ENCODE measurements at regions not wholly inside any gene's neighbourhood (a gene's known extent, or its start where the extent isn't known, plus 50 kb on each side); places are given as distances from the start of the nearest gene placed in this dataset.

- H3K27ac Mint-ChIP-seq, result no peak overlapping the region
- DNase-seq (ENCODE audit: low spot score in 2 of 2, unreplicated experiment in 2 of 2), result no peak
- H3K4me1 Mint-ChIP-seq, result no peaks in the 10 kb centered on the region
- H3K4me3 Mint-ChIP-seq, result no peak overlapping the region
- H3K36me3 Mint-ChIP-seq, result no peaks in the 10 kb centered on the region
- TF ChIP-seq CTCF (IDR thresholded peaks at IDR 0.05; ENCODE audit: unreplicated experiment), result no peak
- H3K27me3 Mint-ChIP-seq (ENCODE audit: low read depth), result no peaks in the 10 kb centered on the region
- peaks cover 5% of the 10 kb centered on the region for H3K9me3 Mint-ChIP-seq
Observed at GRCh38 chr9:115980502-115980901, 173.1 kb upstream of the PAPPA start.

GRCh38 chr9:115980976-115981375, 172.6 kb upstream of the PAPPA start:
- H3K9me3 Mint-ChIP-seq, result peaks cover 4% of the 10 kb centered on the region
- no peaks in the 10 kb centered on the region for H3K36me3 Mint-ChIP-seq
- no peak for DNase-seq (ENCODE audit: low spot score in 2 of 2, unreplicated experiment in 2 of 2)
- no peak overlapping the region for H3K4me3 Mint-ChIP-seq
- TF ChIP-seq CTCF (IDR thresholded peaks at IDR 0.05; ENCODE audit: unreplicated experiment), result no peak
- H3K27ac Mint-ChIP-seq, result no peak overlapping the region
- H3K4me1 Mint-ChIP-seq, result no peaks in the 10 kb centered on the region
- no peaks in the 10 kb centered on the region for H3K27me3 Mint-ChIP-seq (ENCODE audit: low read depth)

GRCh38 chr9:115983366-115983765, 170.2 kb upstream of the PAPPA start:
- no peaks in the 10 kb centered on the region for H3K9me3 Mint-ChIP-seq
- H3K36me3 Mint-ChIP-seq, result no peaks in the 10 kb centered on the region
- no peaks in the 10 kb centered on the region for H3K27me3 Mint-ChIP-seq (ENCODE audit: low read depth)
- H3K27ac Mint-ChIP-seq, result no peak overlapping the region
- DNase-seq (ENCODE audit: low spot score in 2 of 2, unreplicated experiment in 2 of 2), result no peak
- no peaks in the 10 kb centered on the region for H3K4me1 Mint-ChIP-seq
- TF ChIP-seq CTCF (IDR thresholded peaks at IDR 0.05; ENCODE audit: unreplicated experiment), result no peak
- no peak overlapping the region for H3K4me3 Mint-ChIP-seq

- no peaks in the 10 kb centered on the region for H3K27me3 Mint-ChIP-seq (ENCODE audit: low read depth)
Observed at GRCh38 chr9:115985657-115986056, 167.9 kb upstream of the PAPPA start.

GRCh38 chr9:115986508-115986907, 167.1 kb upstream of the PAPPA start:
- Mint-ChIP-seq H3K4me3 (no peak overlapping the region), H3K9me3 (no peaks in the 10 kb centered on the region), H3K27me3 (ENCODE audit: low read depth) (no peaks in the 10 kb centered on the region), H3K4me1 (no peaks in the 10 kb centered on the region), H3K36me3 (no peaks in the 10 kb centered on the region), H3K27ac (no peak overlapping the region)
- no peak for DNase-seq (ENCODE audit: low spot score in 2 of 2, unreplicated experiment in 2 of 2)
- TF ChIP-seq CTCF (IDR thresholded peaks at IDR 0.05; ENCODE audit: unreplicated experiment), result no peak

More at GRCh38 chr9:115985657-115986056, 167.9 kb upstream of the PAPPA start:
- Mint-ChIP-seq H3K36me3 (no peaks in the 10 kb centered on the region), H3K4me3 (no peak overlapping the region), H3K9me3 (no peaks in the 10 kb centered on the region), H3K27ac (no peak overlapping the region), H3K4me1 (no peaks in the 10 kb centered on the region)
- TF ChIP-seq CTCF (IDR thresholded peaks at IDR 0.05; ENCODE audit: unreplicated experiment), result no peak
- no peak for DNase-seq (ENCODE audit: low spot score in 2 of 2, unreplicated experiment in 2 of 2)

- H3K27me3 Mint-ChIP-seq (ENCODE audit: low read depth), result no peaks in the 10 kb centered on the region
- no peak overlapping the region for H3K27ac Mint-ChIP-seq
- H3K4me1 Mint-ChIP-seq, result no peaks in the 10 kb centered on the region
- DNase-seq (ENCODE audit: low spot score in 2 of 2, unreplicated experiment in 2 of 2), result no peak
- TF ChIP-seq CTCF (IDR thresholded peaks at IDR 0.05; ENCODE audit: unreplicated experiment), result no peak
- H3K36me3 Mint-ChIP-seq, result no peaks in the 10 kb centered on the region
- no peak overlapping the region for H3K4me3 Mint-ChIP-seq
- H3K9me3 Mint-ChIP-seq, result no peaks in the 10 kb centered on the region
Observed at GRCh38 chr9:115988701-115989100, 164.9 kb upstream of the PAPPA start.

Measured in mesothelial cell of epicardium (in vitro differentiated cells).